ENCODE measurements at regions not wholly inside any gene's neighbourhood (a gene's known extent, or its start where the extent isn't known, plus 50 kb on each side); places are given as distances from the start of the nearest gene placed in this dataset.

DNA sequence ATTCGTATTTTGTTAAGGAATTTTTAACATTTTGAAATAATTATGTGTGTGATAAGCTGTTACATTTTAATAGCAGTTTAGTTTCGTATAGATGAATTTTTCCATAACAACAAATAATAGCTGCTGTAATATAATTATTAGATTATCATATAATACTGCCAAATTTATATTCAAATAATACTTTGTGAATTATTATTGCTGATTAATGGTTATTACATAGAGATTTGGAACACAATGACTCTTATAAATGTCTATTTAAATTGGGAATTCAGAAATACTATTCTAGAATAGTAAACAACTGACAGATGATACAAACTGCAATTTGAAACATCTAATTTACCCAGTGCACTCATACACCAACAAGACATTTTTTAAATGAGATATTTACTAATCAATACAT is 73.2 kb upstream of the NEK7 start:
- Histone ChIP-seq H3K27ac (ENCODE audit: low read depth, low read length) (no peak overlapping the region), H3K27me3 (ENCODE audit: control insufficient read depth, insufficient read depth, low read length) (no peaks in the 10 kb centered on the region), H3K4me1 (ENCODE audit: control insufficient read depth, insufficient read depth, low read length) (peaks cover 10% of the 10 kb centered on the region), H3K9ac (ENCODE audit: low read depth, low read length) (no peak overlapping the region), H3K36me3 (ENCODE audit: control insufficient read depth, insufficient read depth, low read length) (no peaks in the 10 kb centered on the region), H3K4me3 (ENCODE audit: low read depth, low read length) (no peak overlapping the region), H3K9me3 (ENCODE audit: control insufficient read depth, insufficient read depth, low read length) (no peaks in the 10 kb centered on the region)

DNA sequence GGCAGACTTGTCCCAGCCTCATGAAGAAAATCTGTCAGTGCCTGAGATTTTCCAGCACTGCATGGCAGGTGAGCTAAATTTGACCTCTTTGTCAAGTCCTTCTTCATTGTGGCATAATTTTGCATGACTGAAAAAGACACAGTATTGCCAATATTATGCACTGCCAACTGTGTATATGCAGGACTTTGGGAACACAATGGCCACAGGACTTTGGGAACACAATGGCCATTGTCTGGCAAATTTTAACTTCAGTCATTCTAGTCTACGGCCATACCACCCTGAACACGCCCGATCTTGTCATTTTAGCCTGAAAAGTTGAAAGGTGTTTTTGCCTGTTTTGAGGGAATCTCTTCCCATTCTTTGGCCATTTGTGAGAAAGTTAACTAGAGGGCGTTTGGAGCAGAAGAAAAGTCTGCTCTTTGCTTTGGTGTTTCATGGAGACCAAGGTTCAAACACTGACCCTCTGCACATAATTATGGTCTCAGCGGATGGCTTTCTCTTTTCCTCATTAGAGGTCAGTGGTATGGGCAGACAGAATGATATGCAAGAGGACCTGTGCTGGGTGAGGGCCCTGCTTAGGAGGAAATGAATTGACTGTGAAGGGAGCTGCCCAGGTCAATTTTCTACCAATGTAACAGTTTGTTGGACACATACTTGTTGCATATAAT is 72.4 kb upstream of the NEK7 start:
- no peaks in the 10 kb centered on the region for H3K36me3 ChIP-seq (ENCODE audit: control insufficient read depth, insufficient read depth, low read length)
- H3K9ac ChIP-seq (ENCODE audit: low read depth, low read length): no peak overlapping the region
- H3K4me1 ChIP-seq (ENCODE audit: control insufficient read depth, insufficient read depth, low read length): peaks cover 10% of the 10 kb centered on the region
- H3K9me3 ChIP-seq (ENCODE audit: control insufficient read depth, insufficient read depth, low read length): no peaks in the 10 kb centered on the region
- no peak overlapping the region for H3K27ac ChIP-seq (ENCODE audit: low read depth, low read length)
- H3K27me3 ChIP-seq (ENCODE audit: control insufficient read depth, insufficient read depth, low read length): no peaks in the 10 kb centered on the region
- no peak overlapping the region for H3K4me3 ChIP-seq (ENCODE audit: low read depth, low read length)

DNA sequence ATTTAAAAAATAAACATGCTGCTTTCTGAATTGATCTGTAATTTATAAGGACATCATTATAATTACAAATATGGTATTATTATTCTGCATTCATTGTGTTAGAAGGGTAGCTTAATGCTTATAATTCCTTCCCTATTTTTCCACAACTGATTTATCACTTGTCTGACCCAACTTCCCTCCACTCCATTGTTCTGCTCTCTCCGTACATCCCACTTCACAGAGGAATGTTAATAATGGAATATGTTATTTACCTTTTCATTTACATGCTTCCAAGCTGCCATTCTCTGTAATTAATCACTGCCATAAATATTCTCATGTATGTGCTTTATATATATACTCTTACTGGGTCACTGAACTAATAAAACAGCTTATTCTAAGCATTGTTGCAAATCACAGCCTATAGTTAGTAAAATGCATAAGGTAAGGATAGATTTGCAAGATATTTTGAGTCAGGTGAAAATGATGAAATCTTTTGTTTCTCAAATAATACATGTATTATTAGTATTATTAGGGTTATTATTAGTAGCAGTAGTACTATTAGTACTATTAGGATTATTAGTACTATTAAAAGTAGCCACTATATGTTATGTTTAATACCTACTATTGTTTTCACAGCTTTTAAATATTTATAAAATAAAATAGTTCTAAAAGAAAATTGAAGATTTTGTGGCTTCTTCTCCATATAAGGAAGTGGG is 70.6 kb upstream of the NEK7 start:
- no peak overlapping the region for H3K4me3 ChIP-seq (ENCODE audit: low read depth, low read length)
- H3K36me3 ChIP-seq (ENCODE audit: control insufficient read depth, insufficient read depth, low read length): no peaks in the 10 kb centered on the region
- H3K27me3 ChIP-seq (ENCODE audit: control insufficient read depth, insufficient read depth, low read length): no peaks in the 10 kb centered on the region
- peaks cover 10% of the 10 kb centered on the region for H3K4me1 ChIP-seq (ENCODE audit: control insufficient read depth, insufficient read depth, low read length)
- H3K27ac ChIP-seq (ENCODE audit: low read depth, low read length): no peak overlapping the region
- no peak overlapping the region for H3K9ac ChIP-seq (ENCODE audit: low read depth, low read length)
- no peaks in the 10 kb centered on the region for H3K9me3 ChIP-seq (ENCODE audit: control insufficient read depth, insufficient read depth, low read length)

DNA sequence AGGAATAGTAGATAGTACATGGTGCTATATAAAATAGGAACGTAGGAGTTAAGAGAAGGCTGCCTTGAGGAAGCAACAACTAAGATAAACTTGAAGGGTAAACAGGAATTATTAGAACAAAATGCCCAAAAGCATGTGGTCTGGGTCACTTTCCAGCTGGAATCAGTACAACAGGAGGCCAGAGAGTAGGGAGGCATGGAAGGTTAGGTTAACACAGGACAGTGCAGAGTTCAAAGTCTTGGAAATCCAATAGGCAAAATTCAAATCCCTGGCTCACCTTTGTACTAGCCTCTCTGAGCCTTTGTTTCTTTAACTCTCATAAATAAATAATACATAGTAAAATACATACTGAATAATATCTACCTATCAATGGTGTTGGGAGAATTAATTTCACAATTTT is 69.0 kb upstream of the NEK7 start:
- Histone ChIP-seq H3K9ac (ENCODE audit: low read depth, low read length) (no peak overlapping the region), H3K9me3 (ENCODE audit: control insufficient read depth, insufficient read depth, low read length) (no peaks in the 10 kb centered on the region), H3K4me3 (ENCODE audit: low read depth, low read length) (no peak overlapping the region), H3K27me3 (ENCODE audit: control insufficient read depth, insufficient read depth, low read length) (no peaks in the 10 kb centered on the region), H3K27ac (ENCODE audit: low read depth, low read length) (no peak overlapping the region), H3K4me1 (ENCODE audit: control insufficient read depth, insufficient read depth, low read length) (peaks cover 10% of the 10 kb centered on the region), H3K36me3 (ENCODE audit: control insufficient read depth, insufficient read depth, low read length) (no peaks in the 10 kb centered on the region)

DNA sequence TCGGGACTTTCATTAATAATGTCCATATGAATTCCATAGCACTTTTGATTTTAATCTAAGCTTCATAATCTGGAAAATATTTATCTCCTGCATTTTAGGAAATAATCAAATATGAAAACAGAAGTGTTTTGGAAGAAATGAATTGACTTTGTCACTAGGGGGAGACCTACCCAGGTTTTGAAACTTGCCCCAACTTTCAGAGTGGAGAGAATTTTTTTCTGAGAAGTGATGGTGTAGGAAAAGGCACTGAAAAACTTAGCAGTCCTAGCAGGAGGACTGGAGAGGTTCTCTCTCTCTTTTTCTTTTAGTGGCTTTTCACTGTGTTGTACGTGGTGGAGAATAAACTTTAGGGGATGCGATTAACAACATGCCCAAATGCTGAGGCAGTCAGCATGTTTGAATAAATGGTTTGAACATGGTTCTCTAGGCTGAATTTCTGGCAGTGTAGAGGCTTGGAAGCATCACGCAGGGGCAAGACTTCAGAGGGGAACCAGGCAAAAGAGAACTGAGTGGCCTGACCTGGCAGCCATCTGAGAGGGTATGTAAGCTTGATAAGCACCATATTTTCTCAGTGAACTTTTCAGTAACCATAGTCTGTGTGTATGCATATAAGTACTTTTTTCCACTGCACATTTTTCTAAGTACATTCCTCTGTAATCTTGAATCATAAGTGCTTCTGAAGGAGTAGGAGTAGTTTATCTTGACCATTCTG is 68.3 kb upstream of the NEK7 start:
- Histone ChIP-seq H3K4me1 (ENCODE audit: control insufficient read depth, insufficient read depth, low read length) (peaks cover 10% of the 10 kb centered on the region), H3K9ac (ENCODE audit: low read depth, low read length) (no peak overlapping the region), H3K27me3 (ENCODE audit: control insufficient read depth, insufficient read depth, low read length) (no peaks in the 10 kb centered on the region), H3K36me3 (ENCODE audit: control insufficient read depth, insufficient read depth, low read length) (no peaks in the 10 kb centered on the region), H3K4me3 (ENCODE audit: low read depth, low read length) (no peak overlapping the region), H3K9me3 (ENCODE audit: control insufficient read depth, insufficient read depth, low read length) (no peaks in the 10 kb centered on the region), H3K27ac (ENCODE audit: low read depth, low read length) (no peak overlapping the region)

DNA sequence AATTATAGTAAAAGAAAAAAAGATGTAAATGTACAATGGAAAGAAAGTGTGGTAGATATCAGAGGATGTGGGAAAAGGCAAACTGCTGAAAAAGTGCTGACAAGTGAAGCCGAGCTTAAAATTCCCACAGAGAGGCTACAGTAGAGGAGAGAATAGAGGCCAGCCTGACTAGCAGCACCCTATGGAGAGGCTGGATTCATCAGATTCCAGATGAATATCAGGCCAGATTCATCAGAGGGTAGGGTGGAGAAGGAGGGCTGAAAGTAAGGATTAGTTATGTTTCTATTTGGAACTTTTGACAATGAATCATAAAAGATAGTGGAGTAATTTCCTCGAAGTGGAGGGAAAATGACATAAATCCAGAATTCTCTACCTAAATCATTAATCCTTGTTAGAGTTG is 60.4 kb upstream of the NEK7 start:
- H3K4me1 ChIP-seq (ENCODE audit: control insufficient read depth, insufficient read depth, low read length): peaks cover 9% of the 10 kb centered on the region
- H3K9me3 ChIP-seq (ENCODE audit: control insufficient read depth, insufficient read depth, low read length): no peaks in the 10 kb centered on the region
- H3K4me3 ChIP-seq (ENCODE audit: low read depth, low read length): no peak overlapping the region
- no peaks in the 10 kb centered on the region for H3K27me3 ChIP-seq (ENCODE audit: control insufficient read depth, insufficient read depth, low read length)
- no peaks in the 10 kb centered on the region for H3K36me3 ChIP-seq (ENCODE audit: control insufficient read depth, insufficient read depth, low read length)
- no peak overlapping the region for H3K27ac ChIP-seq (ENCODE audit: low read depth, low read length)
- no peak overlapping the region for H3K9ac ChIP-seq (ENCODE audit: low read depth, low read length)

DNA sequence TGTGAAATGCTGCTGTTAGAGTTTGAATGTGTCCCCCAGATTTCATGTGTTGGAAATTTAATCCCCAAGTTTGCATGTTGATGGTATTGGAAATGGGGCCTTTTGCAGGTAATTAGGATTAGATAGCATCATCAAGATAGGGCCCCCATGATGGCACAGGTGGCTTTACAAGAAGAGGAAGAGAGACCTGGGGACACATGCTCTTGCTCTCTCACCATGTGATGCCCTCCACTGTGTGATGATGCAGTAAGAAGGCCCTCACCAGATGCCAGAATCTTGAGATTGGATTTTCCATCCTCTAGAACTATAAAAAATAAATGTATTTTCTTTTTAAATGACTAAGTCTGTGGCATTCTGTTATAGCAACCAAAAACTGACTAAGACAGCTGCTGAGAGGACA is 57.0 kb upstream of the NEK7 start:
- Histone ChIP-seq H3K27me3 (ENCODE audit: control insufficient read depth, insufficient read depth, low read length) (no peaks in the 10 kb centered on the region), H3K27ac (ENCODE audit: low read depth, low read length) (no peak overlapping the region), H3K9ac (ENCODE audit: low read depth, low read length) (no peak overlapping the region), H3K36me3 (ENCODE audit: control insufficient read depth, insufficient read depth, low read length) (no peaks in the 10 kb centered on the region), H3K4me3 (ENCODE audit: low read depth, low read length) (no peak overlapping the region), H3K9me3 (ENCODE audit: control insufficient read depth, insufficient read depth, low read length) (no peaks in the 10 kb centered on the region), H3K4me1 (ENCODE audit: control insufficient read depth, insufficient read depth, low read length) (peaks cover 9% of the 10 kb centered on the region)

DNA sequence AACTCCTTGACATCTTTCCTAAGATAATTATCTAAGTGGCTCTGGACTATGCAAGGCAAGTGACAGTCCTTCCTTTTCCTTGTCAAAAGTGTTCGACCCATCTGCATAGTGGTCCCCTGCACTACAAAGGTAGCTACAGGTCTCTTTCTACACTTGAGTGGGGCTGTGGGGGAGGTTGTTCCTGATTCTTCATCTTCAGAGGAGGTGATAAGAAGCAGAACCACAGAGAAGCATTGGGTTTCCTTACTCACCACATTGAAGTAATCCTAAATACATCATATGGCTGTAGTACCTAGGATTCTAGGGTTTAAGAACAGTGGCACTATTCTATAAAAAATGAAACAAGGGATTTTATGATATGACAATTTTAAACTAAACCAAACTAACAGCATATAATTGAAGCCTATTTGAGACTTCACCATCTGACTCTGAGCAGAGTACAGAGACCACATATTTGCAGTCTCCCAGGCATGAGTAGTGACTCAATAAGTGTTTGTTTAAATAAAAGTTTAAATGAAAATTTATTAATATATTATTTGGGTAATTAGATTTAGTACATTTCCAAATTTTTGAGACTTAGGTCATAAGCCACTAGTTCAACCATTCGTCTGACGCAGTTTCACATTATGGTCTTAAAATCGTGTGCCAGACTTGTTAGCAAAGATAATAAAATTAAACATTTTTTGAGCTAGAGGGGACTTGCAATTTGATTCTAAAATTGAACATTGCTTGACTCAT is 54.9 kb upstream of the NEK7 start:
- Histone ChIP-seq H3K9ac (ENCODE audit: low read depth, low read length) (no peak overlapping the region), H3K36me3 (ENCODE audit: control insufficient read depth, insufficient read depth, low read length) (no peaks in the 10 kb centered on the region), H3K4me3 (ENCODE audit: low read depth, low read length) (no peak overlapping the region), H3K4me1 (ENCODE audit: control insufficient read depth, insufficient read depth, low read length) (no peaks in the 10 kb centered on the region), H3K27ac (ENCODE audit: low read depth, low read length) (no peak overlapping the region), H3K9me3 (ENCODE audit: control insufficient read depth, insufficient read depth, low read length) (no peaks in the 10 kb centered on the region), H3K27me3 (ENCODE audit: control insufficient read depth, insufficient read depth, low read length) (no peaks in the 10 kb centered on the region)

DNA sequence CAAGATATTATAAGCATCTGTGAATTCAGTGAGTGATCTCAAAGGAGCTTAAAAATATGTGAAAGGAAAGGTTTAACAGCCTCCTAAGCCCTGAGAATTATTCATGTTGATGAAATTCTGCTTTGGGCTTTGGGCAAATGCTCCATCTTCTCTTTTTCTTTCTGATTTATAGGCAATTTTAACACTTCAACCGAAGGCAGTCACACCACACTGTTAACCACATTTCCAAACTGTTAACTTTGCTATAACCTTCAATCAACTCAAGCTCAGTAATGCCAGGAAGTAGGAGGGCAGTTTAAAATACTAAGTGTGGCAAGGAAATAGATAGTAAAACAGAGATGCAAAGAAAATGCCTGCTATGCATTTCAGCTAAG is 54.4 kb upstream of the NEK7 start:
- no peaks in the 10 kb centered on the region for H3K4me1 ChIP-seq (ENCODE audit: control insufficient read depth, insufficient read depth, low read length)
- no peaks in the 10 kb centered on the region for H3K27me3 ChIP-seq (ENCODE audit: control insufficient read depth, insufficient read depth, low read length)
- no peak overlapping the region for H3K9ac ChIP-seq (ENCODE audit: low read depth, low read length)
- H3K36me3 ChIP-seq (ENCODE audit: control insufficient read depth, insufficient read depth, low read length): no peaks in the 10 kb centered on the region
- H3K9me3 ChIP-seq (ENCODE audit: control insufficient read depth, insufficient read depth, low read length): no peaks in the 10 kb centered on the region
- no peak overlapping the region for H3K27ac ChIP-seq (ENCODE audit: low read depth, low read length)
- no peak overlapping the region for H3K4me3 ChIP-seq (ENCODE audit: low read depth, low read length)

DNA sequence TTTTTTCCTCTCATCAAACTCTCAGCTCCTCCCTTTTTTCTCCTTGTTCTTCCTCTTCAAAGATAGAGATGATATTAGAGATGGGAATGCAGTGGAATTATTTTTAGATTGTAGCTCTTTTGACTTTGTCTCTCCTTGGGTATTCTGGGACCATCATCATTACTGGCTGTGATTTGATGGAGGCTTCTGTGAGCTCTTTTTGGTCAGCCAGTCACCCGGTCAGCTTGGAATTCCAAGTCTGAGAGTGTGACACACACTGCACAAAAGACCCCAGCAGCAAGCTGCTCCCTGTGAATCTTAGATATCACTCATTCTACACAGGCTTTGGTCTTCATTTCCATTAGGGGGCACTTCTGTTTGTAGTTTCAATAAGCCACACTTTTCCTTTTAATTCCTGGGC is 51.6 kb upstream of the NEK7 start:
- H3K27me3 ChIP-seq (ENCODE audit: control insufficient read depth, insufficient read depth, low read length): no peaks in the 10 kb centered on the region
- no peaks in the 10 kb centered on the region for H3K9me3 ChIP-seq (ENCODE audit: control insufficient read depth, insufficient read depth, low read length)
- H3K36me3 ChIP-seq (ENCODE audit: control insufficient read depth, insufficient read depth, low read length): no peaks in the 10 kb centered on the region
- H3K4me1 ChIP-seq (ENCODE audit: control insufficient read depth, insufficient read depth, low read length): no peaks in the 10 kb centered on the region
- H3K4me3 ChIP-seq (ENCODE audit: low read depth, low read length): no peak overlapping the region
- H3K9ac ChIP-seq (ENCODE audit: low read depth, low read length): no peak overlapping the region
- no peak overlapping the region for H3K27ac ChIP-seq (ENCODE audit: low read depth, low read length)

DNA sequence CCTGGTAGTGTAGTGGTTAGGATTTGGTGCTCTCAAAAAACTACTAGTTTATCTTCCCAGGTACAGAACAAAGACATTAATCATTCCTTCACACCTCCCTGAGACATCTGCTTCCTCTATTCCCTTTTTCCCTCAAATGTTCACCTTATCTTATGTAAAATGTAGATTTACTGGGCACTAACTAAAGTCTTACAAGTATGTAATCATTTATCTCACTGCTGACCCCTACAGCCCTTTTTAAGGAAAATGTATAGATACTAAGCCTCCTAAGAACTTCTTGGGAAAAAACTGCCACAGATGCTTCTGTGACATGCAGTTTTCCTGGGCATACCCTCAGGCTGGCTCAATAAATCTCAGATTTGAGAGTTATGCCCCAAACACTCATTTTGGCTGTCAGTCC is 50.8 kb upstream of the NEK7 start:
- Histone ChIP-seq H3K27ac (ENCODE audit: low read depth, low read length) (no peak overlapping the region), H3K27me3 (ENCODE audit: control insufficient read depth, insufficient read depth, low read length) (no peaks in the 10 kb centered on the region), H3K36me3 (ENCODE audit: control insufficient read depth, insufficient read depth, low read length) (no peaks in the 10 kb centered on the region)

More for the DNA sequence above, 50.8 kb upstream of the NEK7 start:
- Histone ChIP-seq H3K9ac (ENCODE audit: low read depth, low read length) (no peak overlapping the region), H3K4me3 (ENCODE audit: low read depth, low read length) (no peak overlapping the region), H3K9me3 (ENCODE audit: control insufficient read depth, insufficient read depth, low read length) (no peaks in the 10 kb centered on the region), H3K4me1 (ENCODE audit: control insufficient read depth, insufficient read depth, low read length) (no peaks in the 10 kb centered on the region)

Measured in HUES48 (cell line).